ENCODE measurements at regions not wholly inside any gene's neighbourhood (a gene's known extent, or its start where the extent isn't known, plus 50 kb on each side); places are given as distances from the start of the nearest gene placed in this dataset.

DNA sequence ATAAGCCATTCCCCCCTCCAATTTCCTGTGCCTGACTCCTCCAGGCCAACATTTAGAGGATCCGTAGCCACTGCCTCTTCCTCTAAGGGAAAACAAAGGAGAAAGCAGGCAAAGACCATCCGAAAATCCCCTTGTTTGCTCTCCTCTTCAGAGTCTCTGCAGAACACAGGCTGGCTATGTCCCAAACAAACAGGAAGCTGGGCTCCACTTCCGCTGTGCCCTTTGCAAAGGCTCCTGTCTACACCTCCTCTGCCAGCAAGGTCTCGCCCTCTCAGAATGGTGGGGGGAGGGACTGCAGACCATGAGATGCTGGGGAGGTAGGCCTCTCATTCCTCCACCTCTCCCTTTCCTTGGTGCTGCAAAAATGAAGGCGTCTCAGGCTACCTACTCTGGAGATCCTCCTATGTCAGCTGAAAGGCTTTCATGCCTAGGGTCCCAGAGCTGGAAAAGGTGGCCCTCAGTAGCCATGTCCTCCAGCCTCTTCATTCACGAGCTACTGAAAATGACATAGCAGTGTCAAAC lies 596.2 kb downstream of the BUD13 start:
- Histone ChIP-seq H3K79me2 (ENCODE audit: low read depth) (no peaks in the 10 kb centered on the region), H3K4me3 (no peak overlapping the region), H3K27me3 (no peaks in the 10 kb centered on the region), H3K4me1 (peaks cover 48% of the 10 kb centered on the region), H3K36me3 (no peaks in the 10 kb centered on the region), H2AFZ (replicated peaks) (peak overlapping the region; percentile 46), H3K9ac (no peak overlapping the region), H3K9me3 (ENCODE audit: low read depth) (no peaks in the 10 kb centered on the region), H3F3A (ENCODE audit: low read depth) (peaks cover 8% of the 10 kb centered on the region), H3K27ac (no peak overlapping the region), H3K4me2 (no peak overlapping the region), H4K20me1 (ENCODE audit: low read depth) (no peaks in the 10 kb centered on the region)
- Mint-ChIP-seq H3K4me3 (peak overlapping the region; percentile 38), H3K4me1 (peaks cover 82% of the 10 kb centered on the region), H3K27ac (peak overlapping the region; percentile 69), H3K27me3 (ENCODE audit: insufficient read depth, low read depth) (peaks cover 28% of the 10 kb centered on the region), H3K36me3 (no peaks in the 10 kb centered on the region), H3K9me3 (peaks cover 2% of the 10 kb centered on the region)
- no peak for DNase-seq (ENCODE audit: low spot score)
- TF ChIP-seq EZH2 (IDR thresholded peaks at IDR 0.05), result no peak
- no peak for TF ChIP-seq EZH2phosphoT487 (IDR thresholded peaks at IDR 0.05)
- TF ChIP-seq, protein P1, sequence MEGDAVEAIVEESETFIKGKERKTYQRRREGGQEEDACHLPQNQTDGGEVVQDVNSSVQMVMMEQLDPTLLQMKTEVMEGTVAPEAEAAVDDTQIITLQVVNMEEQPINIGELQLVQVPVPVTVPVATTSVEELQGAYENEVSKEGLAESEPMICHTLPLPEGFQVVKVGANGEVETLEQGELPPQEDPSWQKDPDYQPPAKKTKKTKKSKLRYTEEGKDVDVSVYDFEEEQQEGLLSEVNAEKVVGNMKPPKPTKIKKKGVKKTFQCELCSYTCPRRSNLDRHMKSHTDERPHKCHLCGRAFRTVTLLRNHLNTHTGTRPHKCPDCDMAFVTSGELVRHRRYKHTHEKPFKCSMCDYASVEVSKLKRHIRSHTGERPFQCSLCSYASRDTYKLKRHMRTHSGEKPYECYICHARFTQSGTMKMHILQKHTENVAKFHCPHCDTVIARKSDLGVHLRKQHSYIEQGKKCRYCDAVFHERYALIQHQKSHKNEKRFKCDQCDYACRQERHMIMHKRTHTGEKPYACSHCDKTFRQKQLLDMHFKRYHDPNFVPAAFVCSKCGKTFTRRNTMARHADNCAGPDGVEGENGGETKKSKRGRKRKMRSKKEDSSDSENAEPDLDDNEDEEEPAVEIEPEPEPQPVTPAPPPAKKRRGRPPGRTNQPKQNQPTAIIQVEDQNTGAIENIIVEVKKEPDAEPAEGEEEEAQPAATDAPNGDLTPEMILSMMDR (IDR thresholded peaks at IDR 0.05), result no peak

DNA sequence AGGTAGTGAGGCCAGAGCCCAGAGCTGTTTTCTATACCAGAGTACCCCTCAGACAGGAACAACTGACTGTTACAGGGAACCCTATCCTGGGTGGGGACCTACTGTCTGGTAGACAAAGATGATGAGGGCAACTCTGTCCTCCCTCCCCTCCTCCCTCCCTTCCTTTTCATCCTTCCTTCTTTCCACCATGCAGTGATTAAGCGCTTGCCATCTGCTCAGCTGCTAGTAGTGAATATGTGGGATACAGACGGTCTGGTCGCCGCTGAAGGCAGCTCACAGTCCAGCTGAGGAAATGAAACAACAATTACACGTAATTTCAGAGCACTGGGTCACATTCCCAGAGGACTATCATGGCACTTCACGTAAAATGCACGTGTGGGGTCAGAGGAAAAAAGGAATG lies 597.1 kb downstream of the BUD13 start:
- Histone ChIP-seq H3K27me3 (no peaks in the 10 kb centered on the region), H3K27ac (no peak overlapping the region), H2AFZ (replicated peaks) (no peak overlapping the region), H3K79me2 (ENCODE audit: low read depth) (no peaks in the 10 kb centered on the region), H3K4me1 (peaks cover 39% of the 10 kb centered on the region), H3K36me3 (no peaks in the 10 kb centered on the region), H3F3A (ENCODE audit: low read depth) (peaks cover 8% of the 10 kb centered on the region), H3K9ac (no peak overlapping the region), H3K9me3 (ENCODE audit: low read depth) (no peaks in the 10 kb centered on the region), H4K20me1 (ENCODE audit: low read depth) (no peaks in the 10 kb centered on the region), H3K4me3 (no peak overlapping the region), H3K4me2 (no peak overlapping the region)
- H3K4me3 Mint-ChIP-seq, result peak overlapping the region; percentile 46
- TF ChIP-seq EZH2phosphoT487 (IDR thresholded peaks at IDR 0.05), result no peak
- TF ChIP-seq, protein P1 (IDR thresholded peaks at IDR 0.05), result no peak
- no peak for TF ChIP-seq EZH2 (IDR thresholded peaks at IDR 0.05)
- DNase-seq (ENCODE audit: low spot score), result no peak
- peaks cover 81% of the 10 kb centered on the region for H3K4me1 Mint-ChIP-seq
- H3K27me3 Mint-ChIP-seq (ENCODE audit: insufficient read depth, low read depth), result peaks cover 28% of the 10 kb centered on the region
- H3K27ac Mint-ChIP-seq, result peak overlapping the region; percentile 57
- no peaks in the 10 kb centered on the region for H3K36me3 Mint-ChIP-seq
- peaks cover 2% of the 10 kb centered on the region for H3K9me3 Mint-ChIP-seq

DNA sequence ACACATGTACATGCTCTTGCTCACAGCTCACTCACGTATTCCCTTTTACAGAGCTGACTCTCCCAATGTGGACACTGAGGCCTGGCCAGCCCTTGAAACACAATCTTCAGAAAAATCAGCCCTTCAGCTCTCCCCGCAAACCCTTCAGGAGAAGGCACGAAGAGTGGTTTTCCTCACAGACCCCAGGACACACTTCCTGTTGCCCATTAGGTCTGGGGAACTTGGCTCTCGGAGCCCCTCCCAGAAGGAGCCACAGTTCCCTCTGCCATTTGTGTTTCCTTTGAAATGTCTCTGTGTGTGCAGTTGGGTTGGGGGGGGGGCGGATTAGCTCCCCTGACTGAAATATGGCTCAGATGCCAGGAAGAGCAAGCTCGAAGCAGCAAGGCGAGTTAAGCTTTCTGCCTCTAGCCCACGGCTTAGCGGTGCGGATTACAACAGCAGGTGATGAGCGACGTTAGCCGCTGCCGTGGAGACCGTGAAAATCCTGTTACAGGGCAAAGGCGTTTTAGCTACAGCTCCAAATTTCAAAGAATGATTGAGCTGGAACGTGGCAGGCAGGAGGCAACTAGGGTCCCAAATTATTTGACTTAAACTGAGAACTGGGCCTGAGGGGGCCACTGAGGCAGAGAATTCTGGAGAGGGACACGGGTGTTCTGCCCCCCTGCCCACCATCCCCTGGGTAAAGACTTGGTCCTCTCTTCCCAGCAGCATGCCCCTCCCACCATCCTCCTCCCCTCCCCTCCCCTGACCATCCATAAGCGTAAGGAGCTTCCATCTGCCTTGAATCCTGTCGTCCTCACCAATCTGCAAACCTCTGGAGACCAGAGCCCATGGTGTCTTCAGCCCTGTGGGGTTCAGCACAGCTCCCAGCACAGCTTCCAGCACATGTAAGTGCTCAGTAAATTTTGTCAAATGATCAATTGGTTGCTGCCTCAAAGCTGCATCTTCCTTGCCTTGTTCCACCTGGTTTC lies 598.6 kb downstream of the BUD13 start:
- H3K4me3 Mint-ChIP-seq, result peak overlapping the region; percentile 63
- peak overlapping the region; percentile 81 for H3K27ac Mint-ChIP-seq
- no peaks in the 10 kb centered on the region for H3K79me2 ChIP-seq (ENCODE audit: low read depth)
- H3K9ac ChIP-seq, result no peak overlapping the region
- H3F3A ChIP-seq (ENCODE audit: low read depth), result peaks cover 8% of the 10 kb centered on the region
- H3K36me3 Mint-ChIP-seq, result no peaks in the 10 kb centered on the region
- peaks cover 76% of the 10 kb centered on the region for H3K4me1 Mint-ChIP-seq
- peaks cover 28% of the 10 kb centered on the region for H3K27me3 Mint-ChIP-seq (ENCODE audit: insufficient read depth, low read depth)
- no peaks in the 10 kb centered on the region for H3K9me3 ChIP-seq (ENCODE audit: low read depth)
- DNase-seq (ENCODE audit: low spot score), result peak; percentile 75
- H3K4me3 ChIP-seq, result no peak overlapping the region
- no peaks in the 10 kb centered on the region for H3K36me3 ChIP-seq
- H3K9me3 Mint-ChIP-seq, result no peaks in the 10 kb centered on the region
- no peak overlapping the region for H3K27ac ChIP-seq
- TF ChIP-seq, protein P1 (IDR thresholded peaks at IDR 0.05), result no peak
- no peak for TF ChIP-seq EZH2 (IDR thresholded peaks at IDR 0.05)
- H3K4me1 ChIP-seq, result peaks cover 36% of the 10 kb centered on the region
- peak overlapping the region; percentile 65 for H2AFZ ChIP-seq (replicated peaks)
- peak overlapping the region; percentile 65 for H3K4me2 ChIP-seq
- no peaks in the 10 kb centered on the region for H3K27me3 ChIP-seq
- H4K20me1 ChIP-seq (ENCODE audit: low read depth), result no peaks in the 10 kb centered on the region
